NCI-H524 (cell line): ENCODE measurements at regions not wholly inside any gene's neighbourhood (a gene's known extent, or its start where the extent isn't known, plus 50 kb on each side); places are given as distances from the start of the nearest gene placed in this dataset.
A peak's percentile ranks its signal among the peaks of the same experiment; 100 is the strongest.

Experiments used
- DNase-seq, 2 experiments: peaks; one replicate each; lab custom pipeline; 2025; lab: John Stamatoyannopoulos, UW

DNA sequence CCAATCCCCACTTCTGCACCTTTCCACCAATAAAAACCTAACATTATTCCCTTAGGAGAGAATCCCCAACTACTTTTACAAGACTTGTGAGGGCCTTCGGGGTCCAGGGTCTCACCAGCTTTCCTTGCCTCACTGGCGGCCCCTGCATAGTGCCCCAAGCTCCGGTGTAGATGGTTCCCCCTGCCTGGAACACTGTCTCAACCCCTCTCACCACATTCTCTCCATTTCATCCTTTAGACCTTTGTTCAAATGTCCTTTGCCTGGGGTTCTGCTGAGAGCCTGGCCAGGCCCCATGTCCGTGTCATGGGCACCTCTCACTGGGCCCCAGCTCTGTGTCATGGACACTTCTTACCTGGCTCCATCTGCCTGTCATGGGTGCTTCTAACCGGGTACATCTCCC is 64.5 kb upstream of the SORCS3 start:
- DNase-seq, result no peak

DNA sequence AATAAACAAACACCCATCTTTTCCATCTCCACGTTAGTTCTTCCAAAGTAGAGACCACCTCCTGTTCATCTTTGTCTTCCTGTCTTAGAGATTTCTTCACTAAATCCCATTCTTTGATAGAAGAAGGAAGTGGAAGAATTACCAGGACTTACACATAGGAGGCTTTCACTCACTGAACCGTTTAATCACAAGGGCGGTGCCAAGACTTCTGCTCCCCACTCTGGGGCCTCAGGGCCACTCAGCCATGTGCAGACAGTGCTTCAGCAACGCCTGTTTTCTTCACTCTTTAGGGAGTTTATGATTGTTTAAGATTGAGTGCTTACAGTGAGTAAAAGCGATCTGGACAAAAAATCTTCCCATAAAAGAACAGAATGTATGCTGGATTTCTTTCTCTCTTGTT is 63.9 kb upstream of the SORCS3 start:
- DNase-seq, result no peak

DNA sequence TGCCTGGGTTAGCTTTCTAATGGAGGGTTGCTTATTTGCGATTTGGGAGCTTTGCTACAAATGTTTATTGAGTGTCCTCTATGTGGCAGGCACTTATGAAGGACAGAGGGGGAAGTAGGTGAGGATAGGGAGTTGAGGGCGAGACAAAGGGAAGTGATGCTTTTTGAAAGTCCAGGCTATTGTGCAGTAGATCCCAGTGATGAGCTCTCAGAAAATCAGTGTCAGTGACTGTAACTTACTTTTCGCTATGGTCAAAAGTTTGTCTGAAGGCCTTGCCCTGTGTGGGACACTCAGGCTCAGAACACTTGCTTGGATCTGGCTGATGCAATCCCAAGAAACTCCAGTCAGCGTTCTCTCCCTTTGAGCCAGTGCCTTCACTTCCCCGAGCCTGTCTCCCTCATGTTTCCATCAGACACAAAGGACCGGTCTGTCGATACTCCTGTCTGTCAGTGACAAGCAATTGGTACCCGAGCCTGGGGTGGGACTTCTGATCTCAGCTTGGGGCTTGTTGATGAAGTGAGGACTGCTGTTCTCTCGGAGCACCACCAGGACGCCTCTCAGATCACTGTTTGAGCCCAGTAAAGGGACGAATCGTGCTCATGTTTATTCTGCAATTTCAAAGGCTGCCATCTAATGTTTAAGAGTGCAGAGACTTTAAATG is 63.1 kb upstream of the SORCS3 start:
- no peak for DNase-seq

DNA sequence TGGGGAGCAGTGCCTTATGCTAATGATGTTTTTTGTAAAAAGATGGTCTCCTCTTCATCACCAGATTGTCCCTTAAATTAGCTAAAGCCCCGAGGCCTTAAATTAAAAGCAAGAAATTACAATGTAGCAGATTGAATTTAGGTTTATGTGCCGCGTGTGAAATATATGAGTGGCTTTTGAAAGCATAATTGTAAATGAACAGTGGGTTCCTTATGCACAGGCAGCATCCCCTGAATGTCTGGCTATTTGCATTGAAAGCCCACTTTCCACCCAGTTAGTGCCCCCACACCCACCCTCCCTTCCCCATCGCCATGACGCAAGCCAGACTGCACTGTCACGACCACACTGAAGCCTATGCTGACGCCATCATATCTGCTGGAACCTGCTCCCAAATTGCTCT is 62.4 kb upstream of the SORCS3 start:
- DNase-seq, result no peak

DNA sequence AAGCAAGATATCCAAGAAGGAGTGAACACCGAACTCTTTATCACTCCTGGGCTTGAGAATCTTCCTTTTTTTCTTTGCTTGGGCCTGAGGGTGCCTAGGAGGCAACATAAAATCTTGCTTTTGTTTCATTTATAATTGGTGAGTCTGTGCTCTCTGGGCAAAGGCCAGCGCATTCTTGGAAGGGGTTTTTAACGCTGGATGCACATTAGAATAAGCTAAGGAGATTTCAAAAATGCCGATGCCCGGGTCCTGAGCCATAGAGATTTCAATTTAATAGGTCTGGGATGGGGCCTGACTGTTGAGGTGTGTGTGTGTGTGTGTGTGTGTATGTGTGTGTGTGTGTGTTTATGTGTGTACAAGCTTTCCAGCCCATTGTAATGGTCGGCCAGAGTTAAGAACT is 62.0 kb upstream of the SORCS3 start:
- no peak for DNase-seq

DNA sequence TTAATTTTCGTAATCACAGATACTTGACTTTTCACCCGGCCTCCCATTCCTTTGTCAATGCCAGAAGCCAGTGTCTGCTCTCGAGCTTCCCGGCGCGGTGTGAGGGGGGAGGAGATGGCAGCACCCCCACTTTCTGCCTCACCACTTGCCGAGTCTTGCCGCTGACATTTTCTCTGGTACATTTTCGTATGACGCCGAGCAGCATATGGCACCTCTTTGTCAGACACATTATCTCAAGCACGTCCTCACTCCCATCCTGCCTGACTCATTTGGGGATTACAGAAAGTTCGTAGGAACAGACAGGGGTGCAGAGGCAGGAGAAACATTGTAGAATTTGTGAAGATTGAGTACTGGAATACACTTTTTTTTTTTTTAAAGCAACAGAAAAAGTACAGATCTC is 60.8 kb upstream of the SORCS3 start:
- peak in 1 of 2 experiments; percentile 6 for DNase-seq

DNA sequence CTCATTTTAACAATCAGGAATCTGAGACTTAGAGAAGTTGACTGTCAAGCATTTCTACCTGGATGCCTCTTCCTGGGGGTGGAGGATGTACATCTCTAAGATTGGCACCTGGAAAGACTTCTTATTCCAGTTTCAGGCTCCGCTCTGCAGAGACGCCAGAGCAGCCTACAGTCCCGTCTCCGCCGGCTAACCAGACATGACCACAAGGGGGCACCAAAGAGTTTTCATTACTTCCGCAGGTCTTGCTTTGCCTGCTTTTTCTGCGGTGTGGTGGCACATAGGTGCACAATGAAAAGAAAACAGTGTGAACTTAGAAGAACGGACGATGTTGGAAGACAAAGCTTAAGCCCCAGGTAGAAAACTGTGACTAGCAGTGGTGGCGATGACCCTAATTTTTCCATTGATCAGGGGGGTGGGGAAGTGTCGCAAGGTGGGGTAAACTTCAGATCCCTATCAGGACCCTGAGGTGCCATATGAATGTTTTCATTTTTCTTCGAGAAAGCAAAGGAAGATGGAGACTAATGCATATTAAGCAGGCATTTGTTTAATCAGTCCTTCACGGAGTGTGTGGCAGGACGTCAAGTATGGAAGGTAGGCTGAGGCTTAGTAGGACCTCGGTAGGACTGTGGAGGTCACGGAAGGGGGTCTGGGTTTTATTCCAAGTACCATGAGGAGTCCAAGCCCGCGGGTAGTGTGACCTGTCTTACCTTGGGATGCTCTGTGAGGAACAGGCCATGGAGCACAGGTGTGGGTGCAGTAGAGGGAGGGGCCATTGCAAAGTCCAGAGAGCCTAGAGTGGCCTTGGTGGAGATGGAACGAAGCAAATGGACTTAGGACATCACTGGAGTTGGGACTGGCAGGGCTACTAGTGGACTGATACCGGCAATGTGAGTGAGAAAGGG is 60.1 kb upstream of the SORCS3 start:
- peak; percentile 1 to 20 for DNase-seq

DNA sequence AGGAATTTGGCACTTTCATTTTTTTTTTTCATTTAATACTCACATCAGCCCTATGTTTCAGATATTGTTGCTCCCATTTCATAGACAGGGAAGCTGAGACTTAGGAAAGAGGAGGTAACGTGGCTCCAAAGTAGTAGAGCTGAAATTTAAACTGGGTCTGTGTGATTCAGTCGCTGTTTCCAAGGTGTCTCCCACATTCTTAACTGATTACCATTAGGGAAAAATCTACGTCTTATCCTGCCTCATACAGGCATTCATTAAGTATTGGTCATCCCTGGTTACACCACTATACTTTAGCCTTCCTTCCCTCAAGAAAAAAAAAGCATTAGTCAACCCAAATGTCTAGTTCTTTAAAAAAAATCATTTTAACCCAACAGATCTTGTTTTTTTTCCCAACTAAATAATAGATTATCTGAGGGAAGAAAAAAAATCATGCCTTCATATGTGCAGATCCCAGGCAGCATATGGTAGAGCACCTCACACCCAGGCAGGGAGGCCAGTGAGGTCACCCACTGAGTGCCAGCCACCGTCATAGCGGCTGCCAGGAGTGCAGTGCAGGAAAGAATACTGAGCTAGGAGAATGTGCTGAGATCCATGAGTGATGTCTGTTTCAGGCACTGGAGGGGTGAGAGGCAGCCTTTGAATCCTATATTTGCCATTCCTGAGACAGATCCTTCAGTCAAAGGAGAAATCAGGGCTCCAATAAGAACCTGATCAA is 59.0 kb upstream of the SORCS3 start:
- no peak for DNase-seq

DNA sequence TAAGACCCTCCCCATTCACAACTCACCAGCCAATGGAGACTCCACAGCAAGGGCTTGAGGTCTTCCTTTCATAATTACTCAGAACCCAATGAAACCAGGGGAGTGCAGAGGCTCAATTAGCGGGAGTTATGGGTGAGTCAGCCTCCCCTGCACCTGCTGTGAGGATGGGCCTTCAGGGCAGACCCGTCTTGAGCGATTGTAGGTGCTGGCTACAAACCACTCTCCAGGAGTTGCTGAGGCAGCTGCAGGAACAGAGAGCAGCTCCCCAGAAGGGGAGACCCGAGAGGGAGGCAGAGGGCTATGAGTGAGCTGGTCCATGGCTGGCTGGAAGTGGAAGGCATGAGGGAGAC is 58.5 kb upstream of the SORCS3 start:
- DNase-seq, result no peak

DNA sequence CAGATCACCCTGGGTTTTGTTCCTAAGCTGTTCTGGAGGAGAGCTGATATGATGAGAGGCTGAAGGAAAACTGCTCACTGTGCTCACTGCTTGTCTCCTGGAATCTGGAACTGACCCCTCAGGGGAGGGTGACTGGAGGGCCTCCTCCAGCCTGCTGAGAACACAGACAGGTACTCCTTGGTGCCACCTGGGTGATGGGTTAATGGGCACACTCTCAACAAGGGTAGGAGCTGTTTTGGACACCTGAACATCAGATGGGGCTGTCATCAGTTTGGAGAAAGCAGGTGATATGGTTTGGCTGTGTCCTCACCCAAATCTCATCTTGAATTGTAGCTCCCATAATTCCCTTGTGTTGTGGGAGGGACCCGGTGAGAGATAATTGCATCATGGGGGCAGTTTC is 58.1 kb upstream of the SORCS3 start:
- no peak for DNase-seq

DNA sequence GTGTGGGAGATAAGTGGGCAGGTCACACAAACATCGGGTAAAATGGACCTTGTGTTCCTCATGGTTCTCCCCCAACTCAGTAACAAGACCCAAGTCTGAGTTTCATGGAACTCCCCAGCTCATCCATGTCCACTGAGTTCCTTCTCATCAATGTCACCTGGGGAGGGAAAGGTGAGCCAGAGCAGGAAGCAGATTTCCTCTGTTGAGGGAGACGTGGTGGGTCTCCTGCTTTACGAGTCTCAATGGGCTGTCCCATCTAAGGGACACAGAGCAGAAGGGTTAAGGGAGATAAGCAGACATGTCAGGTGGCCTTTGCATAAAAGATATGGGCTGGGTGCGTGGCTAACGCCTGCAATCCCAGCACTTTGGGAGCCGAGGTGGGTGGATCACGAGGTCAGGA is 56.5 kb upstream of the SORCS3 start:
- DNase-seq, result no peak

DNA sequence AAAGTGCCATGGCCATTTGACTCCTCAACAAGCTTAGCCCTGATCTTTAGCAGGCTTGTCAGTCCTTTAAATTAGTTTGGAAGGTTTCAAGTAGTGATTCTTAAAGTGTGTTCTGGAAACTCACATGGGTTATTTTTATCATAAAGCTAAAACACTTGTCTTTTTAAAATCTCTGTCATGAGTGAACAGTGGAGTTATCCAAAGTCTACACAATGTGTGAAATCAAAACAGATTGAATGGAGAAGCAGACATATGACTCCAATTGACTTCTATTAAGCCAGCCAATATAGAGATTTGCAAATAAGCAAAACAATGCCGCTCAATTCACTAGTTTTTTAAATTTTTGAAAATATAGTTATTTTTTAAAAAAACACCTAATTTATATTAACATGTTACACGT is 53.3 kb upstream of the SORCS3 start:
- DNase-seq, result no peak

DNA sequence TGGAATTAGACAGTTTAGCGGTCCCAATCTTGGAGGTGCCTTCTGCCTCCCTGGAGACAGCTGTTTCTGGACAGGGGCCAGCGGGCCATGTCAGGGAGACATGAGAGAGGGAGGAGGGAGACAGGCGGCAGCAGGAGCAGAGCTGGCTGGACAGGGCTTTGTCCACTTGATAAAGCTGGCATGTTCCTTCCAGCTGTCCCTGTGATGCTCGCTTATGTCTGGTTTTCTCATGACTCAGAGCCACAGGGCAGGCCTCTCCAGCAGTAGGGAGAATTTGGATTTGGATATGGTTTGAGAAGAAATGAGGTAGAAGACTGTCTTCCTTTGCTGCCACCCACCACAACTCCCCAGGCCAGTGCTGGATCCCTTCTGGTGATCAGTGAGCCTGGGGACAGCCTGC is 51.7 kb upstream of the SORCS3 start:
- no peak for DNase-seq

DNA sequence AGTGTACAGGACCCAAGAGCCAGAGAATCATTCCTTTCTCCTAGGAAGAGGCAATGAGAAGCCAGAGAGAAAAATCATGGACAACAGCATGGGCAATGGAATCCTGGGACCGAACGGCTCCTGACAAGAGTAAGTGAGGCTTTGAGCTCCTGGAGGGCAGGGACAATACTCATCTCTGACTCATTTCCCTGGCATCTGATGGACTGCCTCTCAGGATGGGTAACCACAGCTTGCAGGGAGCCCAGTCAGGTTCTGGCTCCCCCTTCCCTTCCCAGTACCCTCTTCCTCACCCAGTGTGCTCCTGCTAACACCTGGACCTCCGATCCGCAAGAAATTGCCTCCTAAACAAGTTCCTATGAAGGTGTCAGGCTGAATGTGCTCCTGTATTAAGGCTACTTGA is 51.2 kb upstream of the SORCS3 start:
- DNase-seq, result no peak
